ENCODE measurements at regions not wholly inside any gene's neighbourhood (a gene's known extent, or its start where the extent isn't known, plus 50 kb on each side); places are given as distances from the start of the nearest gene placed in this dataset.
"Not testable (repeated sequence)": the region's sequence is repeated elsewhere in the genome, so short reads cannot be mapped to it uniquely, and the experiment has no call there.

GRCh38 chr5:125484742-125485641 is 738.6 kb upstream of the ZNF608 start:
- peak overlapping the region; percentile 2 for H3K4me3 ChIP-seq (ENCODE audit: low read depth, low read length)
- peak; percentile 99 for DNase-seq (ENCODE audit: low read depth)
- no peak for TF ChIP-seq CTCF (IDR thresholded peaks at IDR 0.05; ENCODE audit: insufficient read depth, low read depth, low read length)

- DNase-seq (ENCODE audit: low read depth), result no peak
- peak overlapping the region; percentile 18 for H3K4me3 ChIP-seq (ENCODE audit: low read depth, low read length)
- no peak for TF ChIP-seq CTCF (IDR thresholded peaks at IDR 0.05; ENCODE audit: insufficient read depth, low read depth, low read length)
These were observed 739.3 kb upstream of the ZNF608 start for GRCh38 chr5:125485771-125486170.

GRCh38 chr5:125486634-125487033 is 740.2 kb upstream of the ZNF608 start:
- H3K4me3 ChIP-seq (ENCODE audit: low read depth, low read length), result no peak overlapping the region
- peak; percentile 34 for DNase-seq (ENCODE audit: low read depth)
- TF ChIP-seq CTCF (IDR thresholded peaks at IDR 0.05; ENCODE audit: insufficient read depth, low read depth, low read length), result no peak

GRCh38 chr5:125487231-125487630 is 740.8 kb upstream of the ZNF608 start:
- no peak for TF ChIP-seq CTCF (IDR thresholded peaks at IDR 0.05; ENCODE audit: insufficient read depth, low read depth, low read length)

GRCh38 chr5:125487652-125488051 is 741.2 kb upstream of the ZNF608 start:
- not testable (repeated sequence) for H3K4me3 ChIP-seq (ENCODE audit: low read depth, low read length); DNase-seq (ENCODE audit: low read depth)

More at GRCh38 chr5:125487231-125487630, 740.8 kb upstream of the ZNF608 start:
- DNase-seq (ENCODE audit: low read depth), result peak; percentile 35
- no peak overlapping the region for H3K4me3 ChIP-seq (ENCODE audit: low read depth, low read length)

- no peak overlapping the region for H3K4me3 ChIP-seq (ENCODE audit: low read depth, low read length)
- TF ChIP-seq CTCF (IDR thresholded peaks at IDR 0.05; ENCODE audit: insufficient read depth, low read depth, low read length), result no peak
- no peak for DNase-seq (ENCODE audit: low read depth)
These were observed 742.7 kb upstream of the ZNF608 start for GRCh38 chr5:125489146-125489545.

- TF ChIP-seq CTCF (IDR thresholded peaks at IDR 0.05; ENCODE audit: insufficient read depth, low read depth, low read length), result no peak
- no peak overlapping the region for H3K4me3 ChIP-seq (ENCODE audit: low read depth, low read length)
- peak; percentile 13 for DNase-seq (ENCODE audit: low read depth)
These were observed 745.6 kb upstream of the ZNF608 start for GRCh38 chr5:125491986-125492492.

All from fibroblast of villous mesenchyme (primary cell).